KOPT-K1 (cell line): ENCODE measurements at regions not wholly inside any gene's neighbourhood (a gene's known extent, or its start where the extent isn't known, plus 50 kb on each side); places are given as distances from the start of the nearest gene placed in this dataset.

Experiments used
- H3K27ac ChIP-seq: fragments of 200-600 bp; sonication (generic); 2 replicates; pipeline ENCODE4 v1.5.1; 2016; ENCODE audit warnings: antibody characterized with exemption, mild to moderate bottlenecking, low read depth, low read length; ENCODE audit not compliant: poor library complexity, severe bottlenecking
- H3K36me3 ChIP-seq: fragments of 200-600 bp; sonication (generic); 2 replicates; pipeline ENCODE4 v1.5.1; 2017; ENCODE audit warnings: antibody characterized with exemption, mild to moderate bottlenecking, low read length, moderate library complexity; ENCODE audit not compliant: insufficient read depth
- H3K9me3 ChIP-seq: fragments of 200-600 bp; sonication (generic); 2 replicates; pipeline ENCODE4 v1.5.1; 2017; ENCODE audit warnings: antibody characterized with exemption, low read length, mild to moderate bottlenecking; ENCODE audit not compliant: insufficient read depth, poor library complexity, severe bottlenecking

- no peak overlapping the region for H3K27ac ChIP-seq
- peaks cover 7% of the 10 kb centered on the region for H3K9me3 ChIP-seq
- H3K36me3 ChIP-seq: no peaks in the 10 kb centered on the region
These were observed 152.2 kb downstream of the DNAJB6 start for GRCh38 chr7:157488966-157489365.
